ENCODE measurements at regions not wholly inside any gene's neighbourhood (a gene's known extent, or its start where the extent isn't known, plus 50 kb on each side); places are given as distances from the start of the nearest gene placed in this dataset.

- 5% methylated on average over 3 of the region's 3 CpGs for WGBS (ENCODE audit: low lambda C conversion rate)
- POLR2A ChIA-PET, result no interaction called here
- TF ChIP-seq CTCF (IDR thresholded peaks at IDR 0.05) (no peak), USF1 (IDR thresholded peaks at IDR 0.05; ENCODE audit: borderline replicate concordance, low read depth) (no peak), RAD21 (IDR thresholded peaks at IDR 0.05; ENCODE audit: low read length) (no peak), TEAD4 (IDR thresholded peaks at IDR 0.05; ENCODE audit: borderline replicate concordance, insufficient read depth) (no peak), GABPA (IDR thresholded peaks at IDR 0.05; ENCODE audit: low read depth) (no peak), RCOR1 (IDR thresholded peaks at IDR 0.05; ENCODE audit: low read length) (no peak), MEF2A (IDR thresholded peaks at IDR 0.05; ENCODE audit: borderline replicate concordance, low read depth) (no peak), JUND (IDR thresholded peaks at IDR 0.05) (no peak), FOXM1 (IDR thresholded peaks at IDR 0.05; ENCODE audit: low read depth) (no peak), EZH2phosphoT487 (IDR thresholded peaks at IDR 0.05; ENCODE audit: borderline replicate concordance, low read depth) (no peak), MAX (IDR thresholded peaks at IDR 0.05; ENCODE audit: low read depth) (no peak), YY1 (IDR thresholded peaks at IDR 0.05; ENCODE audit: low read depth) (no peak), NRF1 (IDR thresholded peaks at IDR 0.05; ENCODE audit: low read depth, low read length) (no peak)
These were observed 187.6 kb upstream of the DMRT1 start for GRCh38 chr9:653856-654387.

GRCh38 chr9:655875-656274 is 185.6 kb upstream of the DMRT1 start:
- no peaks in the 10 kb centered on the region for H3K36me3 ChIP-seq (replicated peaks in 1 of 2; ENCODE audit: control insufficient read depth in 1 of 2, insufficient read depth in 2 of 2, low read length in 1 of 2)
- H4K20me1 ChIP-seq (ENCODE audit: insufficient read depth), result no peaks in the 10 kb centered on the region
- ChIA-PET POLR2A (no interaction called here), CTCF (no interaction called here)
- H3K27me3 ChIP-seq (ENCODE audit: insufficient read depth), result peaks cover 31% of the 10 kb centered on the region; the same call in 1 of the 2 replicates
- no peak overlapping the region for H3K4me2 ChIP-seq
- H3K79me2 ChIP-seq (ENCODE audit: insufficient read depth), result no peaks in the 10 kb centered on the region
- no peak overlapping the region for H3K27ac ChIP-seq (ENCODE audit: low read depth in 2 of 2, low read length in 1 of 2)
- no peak overlapping the region for H2AFZ ChIP-seq (ENCODE audit: low read depth)
- 24% methylated on average over 5 of the region's 5 CpGs for WGBS (ENCODE audit: low lambda C conversion rate)
- no peak overlapping the region for H3K4me3 ChIP-seq (ENCODE audit: low read depth in 2 of 2, low read length in 1 of 2)
- H3K9ac ChIP-seq, result no peak overlapping the region
- TF ChIP-seq EP300 (IDR thresholded peaks at IDR 0.05; ENCODE audit: borderline replicate concordance in 1 of 2, low read depth in 1 of 2, low read length in 1 of 2) (no peak), POLR2AphosphoS5 (IDR thresholded peaks at IDR 0.05; ENCODE audit: low read depth, low read length) (no peak), USF1 (IDR thresholded peaks at IDR 0.05; ENCODE audit: borderline replicate concordance, low read depth) (no peak), FOXJ3 (CRISPR knock-in tag; IDR thresholded peaks at IDR 0.05) (no peak), TEAD4 (IDR thresholded peaks at IDR 0.05; ENCODE audit: borderline replicate concordance, insufficient read depth) (no peak), GATA2 (CRISPR knock-in tag; IDR thresholded peaks at IDR 0.05) (no peak), CTCF (IDR thresholded peaks at IDR 0.05) (no peak)
- H3K4me1 ChIP-seq (ENCODE audit: control insufficient read depth in 1 of 2, insufficient read depth in 2 of 2, low read depth in 1 of 2, low read length in 1 of 2), result no peaks in the 10 kb centered on the region
- H3F3A ChIP-seq (replicated peaks; ENCODE audit: insufficient read depth), result no peaks in the 10 kb centered on the region
- no peak for DNase-seq
- no peaks in the 10 kb centered on the region for H3K9me2 ChIP-seq
- no peaks in the 10 kb centered on the region for H3K9me3 ChIP-seq

More at GRCh38 chr9:653856-654387, 187.6 kb upstream of the DMRT1 start:
- H2AFZ ChIP-seq (ENCODE audit: low read depth), result no peak overlapping the region
- no peaks in the 10 kb centered on the region for H3K4me1 ChIP-seq (ENCODE audit: control insufficient read depth in 1 of 2, insufficient read depth in 2 of 2, low read depth in 1 of 2, low read length in 1 of 2)
- H3K4me3 ChIP-seq (ENCODE audit: low read depth in 2 of 2, low read length in 1 of 2), result no peak overlapping the region
- H3K9me2 ChIP-seq, result no peaks in the 10 kb centered on the region
- no peaks in the 10 kb centered on the region for H3K9me3 ChIP-seq
- CTCF ChIA-PET, result no interaction called here
- H4K20me1 ChIP-seq (ENCODE audit: insufficient read depth), result no peaks in the 10 kb centered on the region
- H3F3A ChIP-seq (replicated peaks; ENCODE audit: insufficient read depth), result no peaks in the 10 kb centered on the region
- no peak for DNase-seq
- H3K9ac ChIP-seq, result no peak overlapping the region
- no peaks in the 10 kb centered on the region for H3K36me3 ChIP-seq (replicated peaks in 1 of 2; ENCODE audit: control insufficient read depth in 1 of 2, insufficient read depth in 2 of 2, low read length in 1 of 2)
- no peak overlapping the region for H3K27ac ChIP-seq (ENCODE audit: low read depth in 2 of 2, low read length in 1 of 2)
- H3K27me3 ChIP-seq (ENCODE audit: insufficient read depth), result peaks cover 31% of the 10 kb centered on the region; the same call in 1 of the 2 replicates
- no peak overlapping the region for H3K4me2 ChIP-seq
- H3K79me2 ChIP-seq (ENCODE audit: insufficient read depth), result no peaks in the 10 kb centered on the region

Measured in SK-N-SH (cell line).